ENCODE measurements at regions not wholly inside any gene's neighbourhood (a gene's known extent, or its start where the extent isn't known, plus 50 kb on each side); places are given as distances from the start of the nearest gene placed in this dataset.

GRCh38 chr5:131081374-131081773, 83.7 kb downstream of the HINT1 start (continued):
- TF ChIP-seq CHD7 (IDR thresholded peaks at IDR 0.05; ENCODE audit: insufficient replicate concordance, low read length) (no peak), BRCA1 (IDR thresholded peaks at IDR 0.05; ENCODE audit: low read depth, low read length) (no peak)

Measured in H1 (cell line).